ENCODE measurements at regions not wholly inside any gene's neighbourhood (a gene's known extent, or its start where the extent isn't known, plus 50 kb on each side); places are given as distances from the start of the nearest gene placed in this dataset.

DNA sequence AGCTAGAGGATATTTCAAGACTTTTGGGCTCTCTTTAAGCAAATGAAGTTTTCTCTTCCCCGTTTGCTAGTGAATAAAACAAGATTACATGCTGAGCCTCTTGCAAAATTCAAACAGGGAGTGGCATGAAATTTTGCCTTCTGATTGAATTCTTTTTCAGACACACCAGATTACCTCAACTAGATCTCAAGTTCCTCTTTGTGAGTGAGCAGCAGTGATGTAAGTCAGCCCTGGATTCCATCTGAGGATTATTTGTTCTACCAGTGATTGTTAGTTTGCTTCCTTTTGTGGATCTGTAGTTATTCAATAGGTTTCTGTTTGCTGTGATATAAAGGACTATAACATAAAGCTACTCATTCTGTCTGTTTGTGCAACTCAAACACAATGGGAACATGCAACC, 407.7 kb downstream of the LMO7 start:
- TF ChIP-seq CTCF (IDR thresholded peaks at IDR 0.05): no peak
- no peak for DNase-seq
- Histone ChIP-seq H3K36me3 (ENCODE audit: insufficient read depth, low read length) (no peaks in the 10 kb centered on the region), H3K4me3 (ENCODE audit: low read length) (no peak overlapping the region), H3K27me3 (ENCODE audit: control insufficient read depth in 1 of 2, insufficient read depth in 2 of 2, low read length in 2 of 2) (no peaks in the 10 kb centered on the region), H3K9me3 (ENCODE audit: control insufficient read depth in 1 of 2, insufficient read depth in 1 of 2, low read length in 2 of 2) (no peaks in the 10 kb centered on the region), H3K27ac (ENCODE audit: low read depth in 1 of 2, low read length in 2 of 2) (no peak overlapping the region), H3K4me1 (ENCODE audit: insufficient read depth, low read length) (no peaks in the 10 kb centered on the region)
- intact Hi-C loops (cut with DNase I, micrococcal nuclease): no loop called here
- CTCF ChIA-PET: no interaction called here
- Mint-ChIP-seq H3K9me3 (no peaks in the 10 kb centered on the region), H3K36me3 (ENCODE audit: low read depth) (no peaks in the 10 kb centered on the region), H3K27ac (no peak overlapping the region), H3K27me3 (no peaks in the 10 kb centered on the region), H3K4me3 (no peak overlapping the region), H3K4me1 (ENCODE audit: low read depth) (no peaks in the 10 kb centered on the region)
- no peak for ATAC-seq (ENCODE audit: poor library complexity)
- POLR2A ChIA-PET: no interaction called here

DNA sequence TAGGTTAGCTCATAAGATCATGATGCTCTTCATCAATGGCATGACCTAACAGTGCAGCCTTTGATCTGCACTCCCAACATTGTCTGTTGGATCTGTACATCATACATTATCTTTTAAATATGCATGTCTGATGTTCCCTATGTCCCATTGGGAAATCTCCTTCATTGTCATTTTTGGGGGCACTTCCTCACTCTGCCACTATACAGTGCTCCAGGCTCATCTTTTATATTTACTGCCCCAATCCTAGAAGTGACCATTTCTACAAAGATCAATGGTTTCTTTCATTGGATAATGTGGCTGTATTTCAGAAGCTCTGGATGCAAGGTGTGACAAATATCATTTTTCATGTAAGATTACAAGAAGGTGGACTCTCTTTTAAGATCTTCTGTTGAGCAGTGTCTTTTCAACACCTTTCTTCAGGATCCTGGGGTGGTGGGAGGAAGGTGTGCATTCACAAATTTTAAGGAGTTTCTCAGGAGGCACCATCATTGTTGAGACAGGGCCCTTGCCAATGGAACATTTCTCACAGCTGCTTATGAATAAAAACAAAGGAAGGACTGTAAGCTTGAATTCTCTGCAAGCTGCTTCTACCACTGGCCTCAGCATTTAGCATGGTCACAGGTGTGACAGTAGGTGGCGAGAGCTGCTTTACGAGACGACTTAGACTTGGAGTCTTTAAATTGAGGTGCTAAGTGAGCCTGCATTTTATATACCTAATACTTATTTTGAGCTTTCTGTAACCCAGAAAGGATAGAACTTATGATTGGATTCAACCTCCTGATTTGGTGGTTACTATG, 403.0 kb downstream of the LMO7 start:
- ChIA-PET CTCF (no interaction called here), POLR2A (no interaction called here)
- H3K9me3 Mint-ChIP-seq: no peaks in the 10 kb centered on the region
- TF ChIP-seq CTCF (IDR thresholded peaks at IDR 0.05): no peak
- no peak for DNase-seq
- Histone ChIP-seq H3K9me3 (ENCODE audit: control insufficient read depth in 1 of 2, insufficient read depth in 1 of 2, low read length in 2 of 2) (no peaks in the 10 kb centered on the region), H3K36me3 (ENCODE audit: insufficient read depth, low read length) (no peaks in the 10 kb centered on the region), H3K27me3 (ENCODE audit: control insufficient read depth in 1 of 2, insufficient read depth in 2 of 2, low read length in 2 of 2) (no peaks in the 10 kb centered on the region), H3K4me3 (ENCODE audit: low read length) (no peak overlapping the region), H3K27ac (ENCODE audit: low read depth in 1 of 2, low read length in 2 of 2) (no peak overlapping the region), H3K4me1 (ENCODE audit: insufficient read depth, low read length) (no peaks in the 10 kb centered on the region)
- H3K4me1 Mint-ChIP-seq (ENCODE audit: low read depth): no peaks in the 10 kb centered on the region
- ATAC-seq (ENCODE audit: poor library complexity): no peak
- intact Hi-C loops (cut with DNase I, micrococcal nuclease): no loop called here
- no peaks in the 10 kb centered on the region for H3K36me3 Mint-ChIP-seq (ENCODE audit: low read depth)
- H3K27me3 Mint-ChIP-seq: no peaks in the 10 kb centered on the region
- H3K4me3 Mint-ChIP-seq: no peak overlapping the region
- H3K27ac Mint-ChIP-seq: no peak overlapping the region

DNA sequence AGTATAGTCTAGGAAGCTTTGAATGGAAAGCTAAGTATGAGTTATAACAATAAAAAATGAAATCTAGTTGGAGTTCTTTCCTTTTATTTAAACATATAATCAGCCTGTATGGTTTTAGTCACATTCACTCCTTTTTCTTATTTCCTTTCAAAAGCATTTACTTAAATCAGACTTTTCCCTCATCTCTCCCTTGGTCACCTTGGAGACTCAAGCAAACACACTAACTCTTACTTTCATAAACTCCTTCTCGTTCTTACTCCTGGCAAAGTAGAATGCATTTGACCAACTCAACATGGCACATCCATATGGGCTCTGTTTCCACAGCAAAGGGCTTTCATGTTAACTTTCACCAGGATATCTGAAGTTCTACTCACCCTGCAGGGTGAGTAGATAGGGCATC, 400.0 kb downstream of the LMO7 start:
- Histone ChIP-seq H3K4me3 (ENCODE audit: low read length) (no peak overlapping the region), H3K36me3 (ENCODE audit: insufficient read depth, low read length) (no peaks in the 10 kb centered on the region), H3K27me3 (ENCODE audit: control insufficient read depth in 1 of 2, insufficient read depth in 2 of 2, low read length in 2 of 2) (no peaks in the 10 kb centered on the region), H3K27ac (ENCODE audit: low read depth in 1 of 2, low read length in 2 of 2) (no peak overlapping the region), H3K9me3 (ENCODE audit: control insufficient read depth in 1 of 2, insufficient read depth in 1 of 2, low read length in 2 of 2) (no peaks in the 10 kb centered on the region), H3K4me1 (ENCODE audit: insufficient read depth, low read length) (no peaks in the 10 kb centered on the region)
- H3K27me3 Mint-ChIP-seq: no peaks in the 10 kb centered on the region
- no peaks in the 10 kb centered on the region for H3K4me1 Mint-ChIP-seq (ENCODE audit: low read depth)
- DNase-seq: no peak
- no peak for ATAC-seq (ENCODE audit: poor library complexity)
- no peak for TF ChIP-seq CTCF (IDR thresholded peaks at IDR 0.05)
- no peaks in the 10 kb centered on the region for H3K9me3 Mint-ChIP-seq
- ChIA-PET POLR2A (no interaction called here), CTCF (interaction anchor here (0.6 kb wide), 1 partner anchor 397 kb away, joined by 3 read pairs; no protein-coding TSS in a partner anchor)
- no peak overlapping the region for H3K27ac Mint-ChIP-seq
- intact Hi-C loops (cut with DNase I, micrococcal nuclease): no loop called here
- H3K36me3 Mint-ChIP-seq (ENCODE audit: low read depth): no peaks in the 10 kb centered on the region
- no peak overlapping the region for H3K4me3 Mint-ChIP-seq
